AG04450 (cell line): ENCODE measurements at regions not wholly inside any gene's neighbourhood (a gene's known extent, or its start where the extent isn't known, plus 50 kb on each side); places are given as distances from the start of the nearest gene placed in this dataset.

Source experiments
- CTCF ChIA-PET: fragments of 300-600, 350-600 bp; formaldehyde crosslinking; extraction: SDS; loops from one replicate; lab custom pipeline; 2022; ENCODE audit warnings: antibody characterized with exemption, inconsistent platforms; lab: Charles Lee
- POLR2A ChIA-PET: fragments of 350-600 bp; formaldehyde crosslinking; extraction: SDS; loops from one replicate; lab custom pipeline; 2021; ENCODE audit warnings: antibody characterized with exemption, inconsistent platforms; lab: Yijun Ruan, JAX
- DNase-seq: peaks from one replicate; pipeline ENCODE4 v3.0.0-alpha.2; 2011; ENCODE audit warnings: low read depth, low spot score
- H3K27ac ChIP-seq: one replicate; pipeline ENCODE4 v1.5.1; 2012; ENCODE audit warnings: low read depth, low read length, control low read depth
- H3K27me3 ChIP-seq: one replicate; pipeline ENCODE4 v1.6.0; 2012; ENCODE audit warnings: low read length; ENCODE audit not compliant: control insufficient read depth, insufficient read depth
- H3K4me3 ChIP-seq: 2 replicates; pipeline ENCODE4 v1.5.1; 2011; ENCODE audit warnings: mild to moderate bottlenecking, low read depth, low read length, control low read depth
- H3K9me3 ChIP-seq: 2 replicates; pipeline ENCODE4 v1.5.1; 2012; ENCODE audit warnings: low read length; ENCODE audit not compliant: control insufficient read depth, insufficient read depth
- TF ChIP-seq, protein P1 (sequence below): IDR thresholded peaks from 2 replicates; pipeline ENCODE4 v1.5.1; 2011; ENCODE audit warnings: low read depth, low read length, control low read depth, inconsistent platforms

DNA sequence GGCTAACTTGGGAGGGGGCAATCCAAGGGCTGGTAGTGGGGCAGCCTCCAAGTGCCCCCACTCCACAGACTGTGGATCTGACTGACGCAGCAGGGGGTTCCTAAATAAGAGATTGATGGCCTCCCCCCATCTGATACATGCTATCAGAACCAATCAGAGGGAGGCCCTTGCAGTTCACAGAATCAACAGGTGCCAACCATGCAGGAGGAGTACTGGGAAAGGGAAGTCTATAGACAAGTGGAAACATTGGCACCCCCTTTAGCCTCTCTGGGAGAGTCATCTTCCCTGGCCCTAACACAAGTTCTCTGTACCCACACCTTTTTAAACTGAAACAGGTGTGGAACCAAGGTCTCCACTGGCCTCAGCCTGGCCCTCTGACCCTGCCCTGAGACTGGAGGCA is 145.8 kb downstream of the OR2B2 start:
- no peak overlapping the region for H3K27ac ChIP-seq
- ChIA-PET POLR2A (no interaction called here), CTCF (interaction anchor here (1.7 kb wide), 1 partner anchor 14 kb away, joined by 7 read pairs; no protein-coding TSS in a partner anchor)
- TF ChIP-seq, protein P1, sequence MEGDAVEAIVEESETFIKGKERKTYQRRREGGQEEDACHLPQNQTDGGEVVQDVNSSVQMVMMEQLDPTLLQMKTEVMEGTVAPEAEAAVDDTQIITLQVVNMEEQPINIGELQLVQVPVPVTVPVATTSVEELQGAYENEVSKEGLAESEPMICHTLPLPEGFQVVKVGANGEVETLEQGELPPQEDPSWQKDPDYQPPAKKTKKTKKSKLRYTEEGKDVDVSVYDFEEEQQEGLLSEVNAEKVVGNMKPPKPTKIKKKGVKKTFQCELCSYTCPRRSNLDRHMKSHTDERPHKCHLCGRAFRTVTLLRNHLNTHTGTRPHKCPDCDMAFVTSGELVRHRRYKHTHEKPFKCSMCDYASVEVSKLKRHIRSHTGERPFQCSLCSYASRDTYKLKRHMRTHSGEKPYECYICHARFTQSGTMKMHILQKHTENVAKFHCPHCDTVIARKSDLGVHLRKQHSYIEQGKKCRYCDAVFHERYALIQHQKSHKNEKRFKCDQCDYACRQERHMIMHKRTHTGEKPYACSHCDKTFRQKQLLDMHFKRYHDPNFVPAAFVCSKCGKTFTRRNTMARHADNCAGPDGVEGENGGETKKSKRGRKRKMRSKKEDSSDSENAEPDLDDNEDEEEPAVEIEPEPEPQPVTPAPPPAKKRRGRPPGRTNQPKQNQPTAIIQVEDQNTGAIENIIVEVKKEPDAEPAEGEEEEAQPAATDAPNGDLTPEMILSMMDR = no peak
- DNase-seq = no peak
- no peak overlapping the region for H3K4me3 ChIP-seq
- H3K27me3 ChIP-seq = peaks cover 15% of the 10 kb centered on the region
- no peaks in the 10 kb centered on the region for H3K9me3 ChIP-seq

DNA sequence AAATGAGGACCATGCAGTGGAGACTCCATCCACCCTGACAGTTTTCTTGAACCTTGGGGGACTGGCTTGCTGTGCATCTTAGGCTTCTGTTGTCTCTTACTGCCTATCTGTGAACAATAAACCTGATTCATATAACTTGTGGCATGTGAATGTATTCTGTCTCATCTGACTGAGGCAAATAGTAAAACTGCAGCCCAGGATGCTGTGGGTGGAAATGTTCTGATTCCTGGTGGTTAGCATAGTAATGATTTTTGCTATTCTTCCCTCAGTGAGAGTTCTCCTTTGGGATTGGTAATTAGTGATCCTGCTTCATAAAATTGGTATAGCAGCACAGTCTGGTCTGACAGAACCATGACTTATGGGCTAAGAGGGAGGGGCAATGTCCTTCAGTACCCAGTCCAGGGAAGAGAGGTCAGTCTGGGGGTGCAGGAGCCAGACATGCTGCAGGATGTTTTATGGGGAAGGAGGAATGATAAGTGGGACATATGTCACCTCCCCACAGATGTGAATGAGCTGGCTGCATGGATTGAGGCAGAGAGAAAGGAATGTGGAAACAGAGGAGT is 147.1 kb downstream of the OR2B2 start:
- ChIA-PET POLR2A (no interaction called here), CTCF (interaction anchor here (1.7 kb wide), 1 partner anchor 12 kb away, joined by 7 read pairs; no protein-coding TSS in a partner anchor)
- H3K27me3 ChIP-seq = peaks cover 6% of the 10 kb centered on the region
- no peak overlapping the region for H3K4me3 ChIP-seq
- TF ChIP-seq, protein P1 = no peak
- DNase-seq = no peak
- no peaks in the 10 kb centered on the region for H3K9me3 ChIP-seq
- no peak overlapping the region for H3K27ac ChIP-seq

DNA sequence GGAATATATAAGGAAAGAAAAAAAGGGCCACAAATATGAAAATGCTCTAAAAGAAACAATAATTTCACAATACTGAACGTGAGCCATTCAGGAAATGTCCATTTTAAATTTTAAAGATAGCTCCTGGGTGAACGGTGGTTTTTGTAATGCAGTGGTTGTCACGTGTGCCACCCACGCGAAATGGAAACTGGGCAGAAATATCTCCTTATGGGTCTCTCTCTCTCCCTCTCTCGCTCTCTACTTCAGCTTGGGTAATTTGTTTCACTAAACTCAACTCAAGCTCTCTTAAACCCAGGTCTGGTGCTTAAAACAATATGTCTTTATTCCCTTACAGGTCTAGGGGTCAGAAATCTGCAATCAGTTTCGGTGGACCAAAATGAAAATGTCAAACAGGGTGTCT is 150.8 kb downstream of the OR2B2 start:
- CTCF ChIA-PET = interaction anchor here (1.2 to 4.2 kb wide), 3 partner anchors 9 to 35 kb away, joined by 3 to 38 read pairs (median 7); no protein-coding TSS in a partner anchor
- POLR2A ChIA-PET = no interaction called here
- H3K4me3 ChIP-seq = no peak overlapping the region
- no peak overlapping the region for H3K27ac ChIP-seq
- H3K27me3 ChIP-seq = peaks cover 8% of the 10 kb centered on the region
- TF ChIP-seq, protein P1 = no peak
- DNase-seq = no peak
- H3K9me3 ChIP-seq = no peaks in the 10 kb centered on the region; the same call in 1 of the 2 replicates

DNA sequence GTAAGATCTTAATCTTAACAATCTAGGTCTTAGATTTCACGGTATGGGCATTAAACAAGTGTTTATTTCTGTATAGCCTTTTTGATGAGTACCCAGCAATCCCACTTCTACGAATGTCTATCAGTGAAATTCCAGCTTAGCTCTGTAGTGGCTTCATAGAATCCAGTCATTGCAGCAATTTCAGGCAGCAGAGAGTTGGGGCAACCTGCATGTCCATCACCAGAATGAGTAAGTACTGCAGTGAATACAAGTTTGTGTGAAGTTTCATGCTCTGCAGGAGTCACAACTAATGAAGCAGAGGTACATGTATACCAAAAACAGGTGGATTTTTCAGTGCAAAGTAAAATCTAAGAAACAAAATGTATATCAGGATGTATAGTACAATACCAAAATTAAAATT is 151.7 kb downstream of the OR2B2 start:
- ChIA-PET POLR2A (no interaction called here), CTCF (interaction anchor here (4.2 kb wide), 1 partner anchor 12 kb away, joined by 38 read pairs; no protein-coding TSS in a partner anchor)
- Histone ChIP-seq H3K27me3 (peaks cover 8% of the 10 kb centered on the region), H3K4me3 (no peak overlapping the region), H3K9me3 (no peaks in the 10 kb centered on the region; the same call in 1 of the 2 replicates), H3K27ac (no peak overlapping the region)
- DNase-seq = no peak
- TF ChIP-seq, protein P1 = no peak

DNA sequence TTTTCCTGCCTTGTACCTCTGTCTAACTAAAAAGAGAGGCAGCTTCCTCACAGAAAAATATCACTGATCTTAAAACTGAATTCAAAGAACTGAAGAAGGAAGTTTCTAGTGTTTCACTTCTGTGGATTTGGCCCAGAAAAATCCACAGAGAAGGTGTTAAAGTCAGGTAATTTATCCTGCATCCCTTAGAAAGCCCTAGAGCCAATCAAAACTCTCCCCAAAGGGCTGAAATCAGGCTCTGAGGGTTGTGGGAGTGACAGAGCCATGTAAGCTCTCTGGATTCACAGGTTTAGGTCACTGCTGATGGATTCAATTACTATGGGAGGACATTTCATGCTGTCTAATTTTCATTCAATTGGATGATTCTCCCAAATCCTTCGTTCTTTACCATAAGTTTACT is 152.3 kb downstream of the OR2B2 start:
- POLR2A ChIA-PET = no interaction called here
- H3K9me3 ChIP-seq = no peaks in the 10 kb centered on the region; the same call in 1 of the 2 replicates
- no peak overlapping the region for H3K27ac ChIP-seq
- CTCF ChIA-PET = interaction anchor here (4.2 kb wide), 1 partner anchor 13 kb away, joined by 38 read pairs; no protein-coding TSS in a partner anchor
- peaks cover 11% of the 10 kb centered on the region for H3K27me3 ChIP-seq
- H3K4me3 ChIP-seq = no peak overlapping the region
- no peak for DNase-seq
- TF ChIP-seq, protein P1 = no peak
